GM19467 (cell line): ENCODE measurements at regions not wholly inside any gene's neighbourhood (a gene's known extent, or its start where the extent isn't known, plus 50 kb on each side); places are given as distances from the start of the nearest gene placed in this dataset.

Source experiments
- ATAC-seq: cut with Tn5 transposase; IDR thresholded peaks from one replicate; pipeline ENCODE4 v1.9.1; 2021; ENCODE audit warnings: mild to moderate bottlenecking, moderate library complexity; ENCODE audit not compliant: unreplicated experiment

DNA sequence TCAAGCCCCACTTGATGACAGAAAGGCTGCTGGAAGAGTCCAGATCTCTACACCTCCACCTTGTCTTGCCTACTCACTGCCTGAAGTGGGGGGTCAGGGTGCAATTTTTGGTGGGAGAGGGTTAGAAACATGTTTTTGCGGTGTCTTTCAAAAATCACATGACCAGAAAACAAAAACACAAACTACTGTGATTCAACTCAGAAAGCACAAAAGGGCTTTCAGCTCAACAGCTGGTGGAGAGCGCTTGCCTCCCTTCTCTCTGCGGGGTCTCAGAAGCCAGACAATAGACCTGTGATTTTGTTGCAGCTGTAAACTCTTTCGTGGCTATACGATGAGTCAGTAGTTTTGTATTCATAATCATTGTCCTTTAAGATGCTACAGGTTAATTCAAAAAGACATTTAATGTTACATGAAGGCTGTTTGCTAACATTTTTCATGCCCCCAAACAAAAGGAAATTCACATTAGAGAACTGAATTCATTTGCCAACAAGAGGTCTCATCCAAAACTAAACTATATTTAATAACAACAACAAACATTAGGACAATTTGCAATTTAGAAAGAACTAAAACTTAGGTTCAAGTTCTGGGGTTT, 172.6 kb upstream of the RAI14 start:
- no peak for ATAC-seq

DNA sequence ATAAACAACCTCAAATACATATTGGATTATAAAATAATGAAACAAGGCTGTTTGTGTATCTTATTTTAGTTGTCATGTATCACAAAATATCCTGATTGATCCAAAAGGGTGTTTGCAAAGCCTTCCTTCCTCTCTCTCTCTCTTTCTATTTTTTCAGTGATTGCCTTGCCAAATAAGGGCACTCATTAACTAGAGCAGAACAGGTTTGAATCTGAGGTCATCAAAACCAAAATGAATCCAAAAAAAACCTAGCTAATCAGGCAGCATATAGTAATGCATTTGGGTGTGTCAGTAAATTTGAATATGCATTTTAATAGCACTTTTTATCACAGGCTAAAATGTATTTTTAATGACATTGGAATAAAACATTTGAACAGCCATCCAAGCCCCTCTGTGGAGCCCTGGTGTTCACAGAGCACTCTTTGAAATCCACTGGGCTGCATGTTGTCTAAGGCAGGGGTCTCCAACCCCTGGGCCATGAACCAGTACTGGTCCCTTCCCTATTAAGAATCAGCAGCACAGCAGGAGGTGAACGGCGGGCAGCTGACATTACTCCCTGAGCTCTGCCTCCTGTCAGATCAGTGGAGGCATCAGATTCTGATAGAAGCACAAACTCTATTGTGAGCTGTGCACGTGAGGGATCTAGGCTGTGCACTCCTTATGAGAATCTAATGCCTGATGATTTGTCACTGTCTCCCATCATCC, 171.8 kb upstream of the RAI14 start:
- ATAC-seq, result no peak

DNA sequence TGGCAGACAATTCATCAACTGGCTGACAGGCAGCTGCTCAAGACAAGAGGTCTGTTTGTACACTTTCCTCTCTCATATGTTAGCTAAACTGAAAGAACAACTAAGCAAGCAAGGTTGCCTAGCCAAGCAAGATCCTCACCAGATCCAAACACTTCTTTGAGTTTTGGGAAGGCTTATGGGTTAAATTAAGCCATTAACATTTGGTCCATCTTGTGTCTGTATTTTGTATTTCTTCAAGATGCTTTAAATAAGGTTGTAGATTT, 170.4 kb upstream of the RAI14 start:
- no peak for ATAC-seq

DNA sequence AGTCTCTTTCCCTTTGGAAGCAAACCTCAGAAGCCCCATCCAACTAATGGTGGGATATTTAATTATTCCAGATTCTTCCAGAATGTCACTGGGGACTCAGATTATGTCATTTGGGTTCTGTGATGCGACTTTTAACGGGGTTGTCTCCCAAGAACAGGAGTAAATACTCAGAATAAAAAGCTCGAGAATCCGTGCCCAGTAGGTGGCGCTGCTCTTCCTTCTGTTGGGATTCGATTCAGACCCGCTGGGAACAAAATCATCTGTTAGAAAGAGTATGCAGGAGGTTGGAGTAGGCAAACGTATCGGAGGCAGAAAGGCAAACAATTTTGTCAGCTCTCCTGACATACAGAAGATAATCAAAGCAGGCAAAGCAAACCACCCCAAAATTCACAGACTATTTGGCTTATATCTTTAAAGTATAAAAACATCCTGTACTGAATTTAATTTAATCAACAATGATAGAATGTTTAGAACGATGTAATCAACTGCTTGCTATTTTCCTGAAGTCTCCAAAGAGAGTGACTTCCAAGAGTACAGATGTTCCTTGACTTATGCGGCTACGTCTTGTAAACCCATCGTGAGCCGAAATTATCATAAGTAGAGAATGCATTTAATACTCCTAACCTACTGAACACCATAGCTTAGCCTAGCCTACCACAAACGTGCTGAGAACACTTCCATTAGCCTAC, 169.8 kb upstream of the RAI14 start:
- ATAC-seq, result no peak

DNA sequence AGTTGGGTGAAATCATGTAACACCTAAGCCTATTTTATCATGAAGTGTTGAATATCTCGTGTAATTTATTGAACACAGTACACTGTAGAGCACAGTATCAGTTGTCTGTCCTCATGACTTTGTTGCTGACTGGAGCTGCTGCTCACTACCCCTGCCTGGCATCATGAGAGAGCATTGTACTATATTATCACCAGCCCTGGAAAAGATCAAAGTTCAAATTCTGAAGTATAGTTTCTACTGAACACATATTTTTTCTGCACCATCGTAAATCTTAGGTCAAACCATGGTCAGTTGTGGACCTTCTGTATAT, 169.3 kb upstream of the RAI14 start:
- ATAC-seq, result no peak

DNA sequence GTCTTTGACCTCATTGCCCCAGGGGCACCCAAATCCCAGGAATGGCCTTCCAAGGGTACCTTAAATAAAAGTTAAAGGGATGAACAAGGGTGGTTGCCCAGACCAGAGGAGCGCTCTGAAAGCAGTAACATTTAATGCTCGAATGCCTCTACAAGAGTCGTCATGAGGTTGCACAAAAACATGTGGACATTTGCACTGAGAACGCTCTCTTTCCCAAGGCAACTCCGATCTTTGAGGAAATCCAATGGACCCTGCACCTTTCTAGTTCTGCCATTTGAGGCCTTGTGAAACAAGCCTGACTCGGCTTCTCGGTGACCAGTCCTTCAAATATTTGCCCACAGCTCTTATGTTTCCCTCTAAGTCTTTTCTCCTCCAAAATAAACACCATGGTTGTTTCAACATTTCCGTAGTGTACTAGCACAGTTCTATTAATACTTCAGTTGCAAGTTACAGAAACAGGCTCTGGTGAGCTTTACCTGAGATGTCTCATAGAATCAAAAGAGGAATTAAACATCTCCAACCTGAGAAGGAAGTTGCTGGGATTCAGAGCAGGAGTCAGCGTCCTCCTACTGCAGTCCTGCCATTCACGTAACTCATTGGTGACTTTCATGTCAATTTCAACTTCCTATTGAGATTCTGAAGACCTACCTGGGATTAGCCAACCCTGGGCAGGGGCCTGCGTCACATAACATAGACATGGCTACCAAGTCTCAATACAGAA, 168.8 kb upstream of the RAI14 start:
- ATAC-seq, result no peak

DNA sequence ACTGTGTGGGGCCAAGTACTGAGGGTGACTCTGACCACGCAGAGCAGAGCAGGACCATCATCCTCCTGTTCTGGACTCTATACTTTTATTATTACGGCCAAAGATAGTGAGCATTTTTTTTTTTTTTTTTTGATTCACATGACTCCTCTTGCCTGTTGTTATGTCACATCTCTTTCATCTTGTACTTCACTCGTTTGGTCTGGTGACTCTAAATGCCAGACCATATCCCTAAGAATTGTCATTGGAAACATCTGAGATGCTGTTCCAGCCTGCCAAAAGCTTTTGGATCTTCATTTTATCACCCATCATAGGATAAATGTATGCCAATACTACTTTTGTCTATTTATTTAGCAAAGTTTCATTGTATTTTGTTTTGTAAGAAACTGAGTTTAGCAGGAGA, 168.2 kb upstream of the RAI14 start:
- no peak for ATAC-seq

DNA sequence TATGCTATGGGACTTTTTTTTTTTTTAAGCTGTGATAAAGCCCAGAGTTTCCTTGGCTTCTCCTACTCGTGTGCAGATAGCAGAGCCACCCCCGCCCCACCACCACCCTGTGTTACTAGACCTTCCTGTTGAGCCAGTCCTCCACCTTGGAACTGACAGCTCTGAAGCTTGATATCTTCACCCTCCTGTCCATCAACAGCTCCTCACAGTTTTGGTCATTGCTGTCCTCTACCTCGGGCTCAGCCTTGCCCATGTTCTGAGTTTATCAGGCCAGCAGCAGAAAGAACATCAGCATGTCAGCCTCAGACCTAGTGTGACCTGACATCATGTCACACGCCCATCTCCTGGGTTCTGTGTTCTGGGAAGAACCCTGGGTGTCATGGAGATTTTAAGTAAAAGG, 167.1 kb upstream of the RAI14 start:
- ATAC-seq, result no peak

DNA sequence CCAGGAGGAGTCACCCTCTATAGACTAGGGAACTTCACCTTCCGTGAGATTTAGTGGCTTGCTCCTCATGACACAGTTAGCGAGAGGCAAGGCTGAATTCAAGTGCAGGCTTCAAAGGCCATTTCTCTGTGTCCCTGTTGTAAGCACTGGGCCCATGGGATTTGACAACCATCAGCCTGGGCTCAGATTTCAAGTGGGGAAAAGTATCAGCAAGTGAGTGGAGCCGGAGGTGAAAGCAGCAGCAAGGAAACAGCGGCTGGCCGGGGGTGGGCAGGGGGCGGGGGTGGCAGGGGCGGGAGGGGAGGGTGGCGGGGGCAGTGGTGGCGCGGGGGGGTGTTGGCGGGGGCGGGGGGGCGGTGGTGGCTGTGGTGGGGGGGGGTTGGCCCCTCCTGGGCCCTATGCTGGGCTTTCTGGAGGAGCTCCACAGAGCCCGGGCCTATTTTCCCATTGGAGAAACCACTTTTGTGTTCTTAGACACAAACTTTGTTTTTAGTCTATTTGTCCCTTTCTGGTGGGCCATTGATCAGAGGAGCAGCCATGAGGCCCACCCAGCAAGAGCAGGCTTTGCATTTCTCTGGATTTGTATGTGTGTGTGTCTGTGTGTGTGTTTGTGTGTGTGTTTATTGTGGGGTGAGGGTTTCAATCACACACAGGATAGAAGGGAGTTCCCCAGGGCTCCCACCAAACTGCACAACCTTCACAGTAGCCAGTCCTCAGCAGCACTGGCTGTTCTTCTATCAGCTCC, 165.4 kb upstream of the RAI14 start:
- no peak for ATAC-seq

DNA sequence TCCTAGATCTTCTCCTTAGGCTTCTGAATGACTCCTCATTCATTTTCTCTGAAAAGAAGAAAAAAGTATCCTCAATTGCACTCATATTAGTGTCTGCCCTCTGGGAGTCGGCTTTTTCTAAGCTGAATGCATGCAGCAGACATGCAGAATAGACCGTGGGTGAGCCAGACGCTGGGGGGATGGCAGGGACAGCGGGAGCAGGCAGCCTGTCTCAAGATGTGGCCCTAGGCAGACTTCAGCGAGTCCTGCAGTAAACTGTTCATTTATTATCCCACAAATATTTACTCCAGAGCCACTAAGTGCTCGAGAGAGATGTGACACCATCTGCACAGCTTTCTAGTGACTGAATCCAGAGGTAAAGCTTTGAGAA, 164.9 kb upstream of the RAI14 start:
- no peak for ATAC-seq

DNA sequence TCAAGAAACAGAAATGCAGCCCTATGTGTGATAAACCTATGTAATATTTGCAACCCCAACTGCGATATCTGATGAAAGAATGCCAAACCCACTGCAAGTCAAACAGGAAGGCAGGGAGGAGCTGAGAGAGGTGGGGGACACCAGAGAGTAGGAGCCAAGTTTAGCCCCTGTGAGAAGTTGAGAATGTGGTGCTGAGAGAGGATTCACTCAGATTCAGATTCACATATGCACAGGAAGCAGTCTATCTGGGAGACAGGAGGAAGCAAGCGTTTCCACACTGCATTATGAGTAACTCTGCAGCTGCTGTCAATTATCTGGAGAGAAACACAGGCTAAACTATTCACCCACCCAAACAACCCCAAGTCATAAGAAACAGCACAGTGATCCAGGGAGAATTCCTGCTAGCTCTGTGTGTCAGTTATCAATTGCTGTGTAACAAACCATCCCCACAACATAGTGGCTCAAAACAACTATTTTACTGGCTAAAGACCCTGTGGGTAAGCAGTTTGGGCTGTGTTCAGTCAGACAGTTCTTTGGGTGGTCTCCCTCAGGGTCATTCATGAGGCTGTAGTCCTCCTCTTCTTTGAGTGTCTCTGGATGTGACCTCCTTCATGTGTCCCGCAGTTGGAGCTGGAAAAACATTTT, 161.9 kb upstream of the RAI14 start:
- ATAC-seq, result no peak

DNA sequence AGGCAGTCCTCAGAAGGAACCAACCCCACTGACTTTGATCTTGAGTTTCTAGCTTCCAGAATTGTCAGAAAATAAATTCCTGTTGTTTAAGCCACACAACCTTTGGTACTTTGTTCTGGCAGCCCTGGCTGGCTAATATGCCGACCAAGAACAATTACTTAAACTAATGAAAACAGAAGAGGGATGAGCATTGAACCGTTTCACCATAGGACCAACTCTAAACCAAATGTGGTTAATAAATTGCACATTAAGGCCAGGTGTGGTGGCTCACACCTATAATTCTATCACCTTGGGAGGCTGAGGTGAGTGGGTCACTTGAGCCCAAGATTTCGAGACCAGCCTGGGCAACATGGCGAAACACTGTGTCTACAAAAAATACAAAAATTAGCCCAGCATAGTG, 160.9 kb upstream of the RAI14 start:
- no peak for ATAC-seq

DNA sequence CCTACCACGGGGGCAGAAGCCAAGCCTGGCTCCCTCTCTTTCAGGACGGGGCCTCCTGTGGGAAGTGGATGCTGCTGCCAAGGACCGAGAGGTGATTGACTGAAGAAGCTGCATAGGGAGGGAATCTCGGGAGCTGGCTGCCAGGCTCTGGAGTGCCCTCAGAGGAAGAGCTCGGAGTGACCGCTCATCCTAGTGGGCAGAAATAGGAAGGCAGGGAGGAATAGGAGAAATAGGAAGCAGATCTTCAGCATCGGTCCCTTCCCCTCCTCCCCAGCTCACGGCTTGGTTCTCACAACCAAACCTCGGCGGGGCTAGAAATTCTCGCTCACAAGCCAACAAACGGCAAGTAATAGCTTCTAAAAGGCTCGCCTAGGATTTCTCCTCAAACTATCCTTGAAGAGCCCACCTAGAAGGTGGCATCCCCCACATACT, 159.9 kb upstream of the RAI14 start:
- ATAC-seq, result no peak

DNA sequence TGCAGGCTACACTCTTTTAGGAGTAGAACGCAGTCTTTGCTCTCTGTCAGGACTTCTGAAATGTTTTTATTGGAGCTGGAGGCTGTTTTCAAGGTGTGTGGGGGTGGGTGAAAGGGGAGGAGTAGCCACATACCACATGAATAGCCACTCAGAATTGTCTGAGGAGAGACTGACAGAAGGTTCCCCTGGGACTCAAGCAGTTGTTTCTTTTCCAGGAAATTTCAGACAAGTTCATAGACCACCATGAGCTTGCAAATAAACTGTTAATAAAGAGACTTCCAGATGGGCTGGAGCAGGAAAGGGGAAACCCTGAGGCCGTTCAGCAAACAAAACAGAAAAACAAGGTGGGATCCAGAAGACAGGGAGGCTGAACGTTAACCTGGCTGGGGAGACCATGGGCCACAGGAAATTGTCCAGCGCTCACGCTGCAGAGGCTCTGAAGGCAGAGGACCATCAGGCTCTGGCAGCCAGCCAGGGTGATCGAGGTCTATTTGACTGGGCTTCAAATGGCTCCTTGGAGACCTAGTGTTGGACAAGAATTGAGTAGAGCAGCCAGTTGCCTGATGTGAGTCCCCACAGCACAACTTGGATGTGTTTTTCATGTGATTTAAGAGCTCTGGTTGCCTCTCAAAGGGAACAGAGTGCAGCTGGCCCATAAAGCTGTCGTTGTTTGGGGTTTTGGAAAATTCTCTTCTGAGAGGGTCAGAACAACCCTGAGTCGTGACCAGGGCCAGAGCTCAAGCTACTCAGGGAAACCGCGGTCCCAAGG, 159.2 kb upstream of the RAI14 start:
- ATAC-seq, result no peak

DNA sequence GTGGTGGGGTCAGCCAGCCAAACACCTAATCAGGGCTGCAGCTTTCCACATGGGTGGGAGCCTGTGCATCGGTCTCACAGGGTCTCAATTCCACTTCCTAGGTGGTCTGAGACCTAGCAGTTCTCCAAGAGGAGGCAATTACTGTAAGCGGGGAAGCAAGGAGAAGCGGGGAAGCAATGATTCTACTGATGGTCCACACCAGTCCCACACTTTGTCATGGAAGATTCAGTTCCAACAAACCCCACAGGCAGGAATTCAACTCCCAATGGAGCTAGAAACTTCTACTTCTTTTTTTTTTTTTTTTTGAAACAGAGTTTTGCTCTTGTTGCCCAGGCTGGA, 158.7 kb upstream of the RAI14 start:
- ATAC-seq, result no peak

DNA sequence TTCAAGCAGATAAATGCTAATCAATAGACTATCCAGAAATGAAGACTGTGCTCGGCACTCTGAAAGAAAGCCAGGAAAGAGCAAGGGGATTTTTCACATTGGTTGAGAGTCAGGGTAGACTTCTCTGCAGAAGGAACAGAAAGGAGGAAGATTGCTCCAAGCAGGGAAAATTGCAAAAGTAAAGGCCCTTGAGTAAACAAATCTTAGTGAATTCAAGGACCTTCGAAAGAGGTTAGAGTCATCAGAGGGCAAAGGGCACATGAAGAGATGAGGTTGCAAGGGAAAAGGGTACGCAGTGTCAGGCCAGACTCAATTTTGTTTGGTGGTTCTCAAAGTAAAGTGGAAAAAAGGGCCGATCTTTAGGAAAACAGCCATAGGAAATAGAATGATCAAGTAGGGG, 157.6 kb upstream of the RAI14 start:
- ATAC-seq, result no peak

DNA sequence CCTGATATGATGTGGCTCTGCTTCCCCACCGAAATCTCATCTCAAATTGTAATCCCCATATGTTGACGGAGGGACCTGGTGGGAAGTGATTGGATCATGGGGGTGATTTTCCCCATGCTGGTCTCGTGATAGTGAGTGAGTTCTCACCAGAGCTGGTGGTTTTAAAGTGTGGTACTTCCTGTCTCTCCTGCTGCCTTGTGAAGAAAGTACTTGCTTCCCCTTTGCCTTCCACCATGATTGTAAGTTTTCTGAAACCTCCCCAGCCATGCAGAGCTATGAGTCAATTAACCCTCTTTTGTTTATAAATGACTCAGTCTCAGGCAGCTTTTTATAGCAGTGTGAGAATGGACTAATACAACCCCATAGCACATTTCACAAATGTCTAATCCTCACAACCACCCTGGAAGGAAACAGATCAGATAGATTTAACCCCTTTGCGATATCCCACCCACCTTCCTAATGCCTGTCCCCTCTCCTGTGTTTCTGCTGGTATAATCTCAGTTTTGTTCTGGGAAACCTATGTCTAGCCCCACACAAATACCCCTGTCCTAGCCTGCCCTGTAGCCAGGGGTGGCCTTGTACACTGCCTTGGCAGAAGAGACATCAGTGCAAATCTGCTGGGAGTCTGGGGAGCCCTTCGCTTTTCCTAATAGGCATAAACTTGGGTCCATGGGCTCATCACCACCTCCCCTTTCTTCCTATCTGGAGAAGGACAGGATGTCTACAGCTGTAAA, 157.0 kb upstream of the RAI14 start:
- peak; percentile 85 for ATAC-seq

DNA sequence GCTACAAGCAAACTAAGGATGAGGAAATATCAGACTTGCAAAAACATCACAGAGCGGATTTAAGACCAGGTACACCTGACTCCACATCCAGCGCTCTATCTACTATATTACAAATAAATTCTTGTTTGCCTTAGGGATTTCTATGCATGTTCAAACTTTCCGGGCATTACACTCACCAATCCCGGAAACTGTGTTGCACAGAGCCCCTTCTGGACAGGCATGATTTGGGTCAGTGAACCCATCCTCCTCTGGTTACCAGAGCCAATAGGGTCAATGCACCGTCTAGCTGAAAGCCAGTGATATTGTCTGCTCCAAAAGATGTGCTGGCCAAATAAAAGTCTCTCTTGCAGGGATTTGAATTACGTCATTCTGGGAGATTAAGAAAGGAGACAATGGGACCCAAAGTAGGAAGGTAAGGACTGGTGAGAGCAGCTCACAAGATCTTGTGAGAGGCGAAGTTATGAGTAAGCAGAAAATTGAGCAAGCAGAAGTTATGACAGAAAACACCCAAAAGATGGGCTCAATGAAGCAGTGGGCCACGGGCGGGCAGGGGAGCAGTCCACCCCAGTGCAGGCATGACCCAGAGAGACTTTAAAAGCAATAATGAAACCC, 155.8 kb upstream of the RAI14 start:
- ATAC-seq, result no peak

DNA sequence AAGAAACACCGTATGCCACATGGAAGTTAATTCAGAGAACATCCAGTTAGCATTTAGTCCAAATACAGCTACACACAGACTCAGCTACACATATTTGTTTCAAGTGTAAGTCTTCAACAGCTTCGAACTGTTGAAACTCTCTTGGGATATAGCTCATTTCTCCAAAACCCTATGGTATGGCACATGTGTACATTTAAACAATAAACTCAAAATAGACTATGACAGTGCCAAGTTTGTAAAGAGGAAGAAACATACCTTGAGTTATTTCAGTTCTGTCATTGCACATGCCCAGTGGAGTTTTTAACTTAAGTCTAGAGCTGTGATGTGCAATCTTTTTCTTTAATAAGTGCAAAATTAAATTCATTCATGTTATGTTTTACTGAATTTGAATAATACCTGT, 155.1 kb upstream of the RAI14 start:
- ATAC-seq, result no peak
